Uterus (tissue), 2 donors: ENCODE measurements at regions not wholly inside any gene's neighbourhood (a gene's known extent, or its start where the extent isn't known, plus 50 kb on each side); places are given as distances from the start of the nearest gene placed in this dataset.

Experiments used
- CTCF ChIP-seq, 4 experiments: fragments of 200-600 bp in 2 of 4; fragments of 450-650 bp in 2 of 4; sonication (generic) in 2 of 4; IDR thresholded peaks; one replicate each; pipeline ENCODE4 v1.5.1; 2016 to 2019; ENCODE audit warnings: antibody characterized with exemption in 4 of 4, mild to moderate bottlenecking in 2 of 4, moderate library complexity in 1 of 4
- POLR2A ChIP-seq, 2 donors: fragments of 450-650 bp; IDR thresholded peaks; one replicate each; pipeline ENCODE4 v1.6.1; 2016; ENCODE audit warnings: antibody characterized with exemption in 2 of 2, mild to moderate bottlenecking in 1 of 2, moderate library complexity in 1 of 2

- TF ChIP-seq CTCF (IDR thresholded peaks at IDR 0.05) (no peak), POLR2A (IDR thresholded peaks at IDR 0.05) (no peak)
Observed at GRCh38 chrX:104307341-104307740, 52.6 kb upstream of the ESX1 start.
